Astrocyte of the spinal cord (primary cell): ENCODE measurements at regions not wholly inside any gene's neighbourhood (a gene's known extent, or its start where the extent isn't known, plus 50 kb on each side); places are given as distances from the start of the nearest gene placed in this dataset.
"Not testable (repeated sequence)": the region's sequence is repeated elsewhere in the genome, so short reads cannot be mapped to it uniquely, and the experiment has no call there.

Experiments used
- DNase-seq: peaks from one replicate; pipeline ENCODE4 v3.0.0; 2011; ENCODE audit warnings: low read depth, low spot score
- H3K4me3 ChIP-seq: 2 replicates; pipeline ENCODE4 v1.5.1; 2011; ENCODE audit warnings: low read depth, mild to moderate bottlenecking, low read length, moderate library complexity
- in situ Hi-C: cut with HindIII; loops from 2 replicates; pipeline ENCODE4 v1.10.0; 2017; ENCODE audit warnings: low sequenced_read_pairs
- TF ChIP-seq, protein P1 (sequence below): IDR thresholded peaks from 2 replicates; pipeline ENCODE4 v1.5.1; 2012; ENCODE audit warnings: low read depth, mild to moderate bottlenecking, low read length, inconsistent platforms

DNA sequence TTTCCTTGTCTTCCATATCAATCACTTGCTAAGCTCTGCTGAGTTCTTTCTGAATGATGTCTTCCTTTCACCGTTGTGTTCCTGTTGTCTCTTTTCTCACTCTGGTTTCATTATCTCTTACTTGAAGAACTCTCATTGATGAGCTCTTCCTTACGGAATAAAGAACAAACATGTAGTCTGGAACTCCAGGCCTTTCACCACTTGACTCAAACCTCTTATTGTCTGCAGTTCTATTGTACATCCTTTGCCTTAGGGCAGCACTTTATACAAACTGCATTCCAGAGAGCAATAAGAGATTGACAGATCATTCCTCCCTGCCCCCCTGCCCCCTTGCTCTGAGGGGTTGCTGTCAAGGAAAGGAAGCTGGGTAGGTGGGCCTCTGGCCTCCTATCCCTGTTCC, 517.4 kb downstream of the TMEM135 start:
- no peak for DNase-seq
- in situ Hi-C loops, result no loop called here
- TF ChIP-seq, protein P1, sequence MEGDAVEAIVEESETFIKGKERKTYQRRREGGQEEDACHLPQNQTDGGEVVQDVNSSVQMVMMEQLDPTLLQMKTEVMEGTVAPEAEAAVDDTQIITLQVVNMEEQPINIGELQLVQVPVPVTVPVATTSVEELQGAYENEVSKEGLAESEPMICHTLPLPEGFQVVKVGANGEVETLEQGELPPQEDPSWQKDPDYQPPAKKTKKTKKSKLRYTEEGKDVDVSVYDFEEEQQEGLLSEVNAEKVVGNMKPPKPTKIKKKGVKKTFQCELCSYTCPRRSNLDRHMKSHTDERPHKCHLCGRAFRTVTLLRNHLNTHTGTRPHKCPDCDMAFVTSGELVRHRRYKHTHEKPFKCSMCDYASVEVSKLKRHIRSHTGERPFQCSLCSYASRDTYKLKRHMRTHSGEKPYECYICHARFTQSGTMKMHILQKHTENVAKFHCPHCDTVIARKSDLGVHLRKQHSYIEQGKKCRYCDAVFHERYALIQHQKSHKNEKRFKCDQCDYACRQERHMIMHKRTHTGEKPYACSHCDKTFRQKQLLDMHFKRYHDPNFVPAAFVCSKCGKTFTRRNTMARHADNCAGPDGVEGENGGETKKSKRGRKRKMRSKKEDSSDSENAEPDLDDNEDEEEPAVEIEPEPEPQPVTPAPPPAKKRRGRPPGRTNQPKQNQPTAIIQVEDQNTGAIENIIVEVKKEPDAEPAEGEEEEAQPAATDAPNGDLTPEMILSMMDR, result no peak
- no peak overlapping the region for H3K4me3 ChIP-seq

DNA sequence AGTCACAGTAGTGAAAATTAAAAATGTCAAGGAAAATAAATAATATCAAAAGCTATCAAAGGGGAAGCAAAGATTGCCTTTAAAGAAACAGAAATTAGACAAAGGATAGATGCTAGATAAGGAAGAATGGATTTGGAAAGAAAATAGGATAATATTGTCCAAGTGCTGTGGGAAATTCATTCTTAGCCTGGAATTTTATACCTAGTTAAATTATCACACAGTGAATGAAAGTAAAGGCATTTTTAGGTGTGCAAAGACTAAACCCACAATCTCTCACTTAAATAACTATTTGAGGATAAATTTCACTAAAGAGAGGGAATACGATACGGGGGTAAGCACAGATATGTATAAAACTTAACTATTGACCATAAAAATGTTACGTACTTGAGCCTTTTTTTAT, 511.1 kb downstream of the TMEM135 start:
- TF ChIP-seq, protein P1, result no peak
- no peak for DNase-seq
- no peak overlapping the region for H3K4me3 ChIP-seq
- in situ Hi-C loops, result no loop called here

DNA sequence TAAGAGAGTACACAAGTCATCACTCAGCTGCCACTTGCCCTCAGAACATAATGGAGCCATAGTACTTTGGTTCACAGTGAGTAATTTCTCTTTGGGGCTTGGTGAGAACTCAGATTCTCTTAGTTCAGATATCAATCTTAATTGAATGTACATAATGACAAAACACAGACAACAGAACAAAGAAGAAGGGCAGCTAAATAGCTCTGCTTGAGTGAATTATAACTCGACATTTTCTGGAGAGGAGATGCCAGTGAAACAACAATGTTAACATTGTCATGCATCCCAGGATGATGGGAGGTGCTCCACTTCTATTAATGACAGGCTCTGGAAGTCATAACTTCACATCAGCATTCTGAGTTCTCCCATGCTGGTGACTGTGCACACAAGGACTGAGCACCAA, 508.1 kb downstream of the TMEM135 start:
- H3K4me3 ChIP-seq, result no peak overlapping the region
- DNase-seq, result no peak
- in situ Hi-C loops, result no loop called here
- TF ChIP-seq, protein P1, result no peak

DNA sequence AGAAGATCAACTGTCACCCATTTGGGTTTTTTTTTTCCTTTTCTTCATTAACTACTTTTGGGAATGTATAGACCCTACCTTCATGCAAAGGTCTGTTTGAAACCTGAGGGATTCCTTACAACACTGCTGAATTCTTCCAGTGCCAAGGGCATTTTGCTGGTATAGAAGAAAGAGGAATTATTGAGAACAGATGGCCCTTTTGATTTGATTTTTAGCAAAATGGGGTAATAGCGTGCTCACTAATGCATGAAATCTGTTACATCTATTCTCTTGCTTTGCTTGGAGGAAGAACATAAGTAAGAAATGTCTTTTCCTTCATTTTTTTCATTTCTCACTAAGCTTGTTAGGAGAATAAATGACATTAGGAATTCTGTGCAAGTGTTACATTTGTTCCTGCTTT, 501.9 kb downstream of the TMEM135 start:
- TF ChIP-seq, protein P1, result no peak
- DNase-seq, result no peak
- in situ Hi-C loops, result no loop called here
- H3K4me3 ChIP-seq, result no peak overlapping the region

DNA sequence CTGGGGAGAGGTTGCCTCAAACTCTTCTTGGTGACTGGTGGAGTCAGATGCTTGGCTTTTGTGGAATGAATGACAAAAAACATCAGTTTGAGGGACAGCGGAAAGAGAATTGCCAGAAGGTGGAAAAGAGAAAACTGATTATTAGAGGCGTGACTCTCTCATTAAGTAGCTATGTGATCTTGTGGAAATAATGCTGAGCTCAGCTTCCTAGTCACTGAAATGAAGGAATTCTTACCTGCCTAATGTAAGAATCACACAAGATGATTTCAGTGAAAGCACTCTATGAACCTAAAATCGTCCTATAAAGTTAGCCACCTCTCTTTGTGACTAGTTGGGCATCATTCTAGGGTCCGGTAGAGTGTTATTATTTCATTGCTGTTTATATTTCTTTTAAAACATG, 498.8 kb downstream of the TMEM135 start:
- no peak overlapping the region for H3K4me3 ChIP-seq
- DNase-seq, result no peak
- in situ Hi-C loops, result no loop called here
- TF ChIP-seq, protein P1, result no peak

DNA sequence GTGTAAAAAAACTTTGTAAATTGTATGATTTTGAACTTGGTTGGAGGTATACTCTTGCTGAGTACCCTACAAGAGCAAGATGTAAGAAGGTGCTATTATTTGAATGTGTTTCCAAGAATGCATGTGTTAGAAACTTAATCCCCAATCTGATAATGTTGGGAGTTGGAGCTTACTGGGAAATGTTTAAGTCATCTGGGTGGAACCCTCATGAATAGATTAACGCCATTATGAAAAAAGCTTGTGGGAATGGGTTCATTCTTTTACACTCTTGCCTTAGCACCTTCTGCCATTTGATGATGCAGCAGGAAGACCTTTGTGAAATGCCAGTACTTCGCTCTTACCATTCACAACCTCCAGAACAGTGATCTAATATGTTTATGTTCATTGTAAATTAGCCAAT, 498.3 kb downstream of the TMEM135 start:
- in situ Hi-C loops, result no loop called here
- TF ChIP-seq, protein P1, result no peak
- no peak for DNase-seq
- H3K4me3 ChIP-seq, result no peak overlapping the region

DNA sequence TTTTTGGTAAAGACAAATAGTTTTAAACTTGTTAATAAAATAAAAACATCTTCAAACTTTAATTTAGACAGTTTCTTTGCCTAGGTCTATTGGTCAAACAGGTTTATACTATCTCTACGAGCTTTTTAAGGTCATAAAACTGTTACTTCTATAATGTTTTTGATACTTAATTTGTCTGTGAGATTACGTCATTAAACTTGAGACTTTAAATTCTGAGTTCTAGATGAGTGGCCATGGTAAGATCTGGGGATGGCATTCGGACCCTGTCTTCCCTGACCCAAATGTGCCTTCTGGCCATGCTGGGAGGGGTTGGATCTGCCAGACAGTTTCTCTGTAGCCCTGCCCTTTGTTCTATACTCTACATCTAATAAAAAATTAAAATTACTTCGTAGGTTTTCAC, 497.8 kb downstream of the TMEM135 start:
- in situ Hi-C loops, result no loop called here
- no peak for DNase-seq
- TF ChIP-seq, protein P1, result no peak
- no peak overlapping the region for H3K4me3 ChIP-seq

DNA sequence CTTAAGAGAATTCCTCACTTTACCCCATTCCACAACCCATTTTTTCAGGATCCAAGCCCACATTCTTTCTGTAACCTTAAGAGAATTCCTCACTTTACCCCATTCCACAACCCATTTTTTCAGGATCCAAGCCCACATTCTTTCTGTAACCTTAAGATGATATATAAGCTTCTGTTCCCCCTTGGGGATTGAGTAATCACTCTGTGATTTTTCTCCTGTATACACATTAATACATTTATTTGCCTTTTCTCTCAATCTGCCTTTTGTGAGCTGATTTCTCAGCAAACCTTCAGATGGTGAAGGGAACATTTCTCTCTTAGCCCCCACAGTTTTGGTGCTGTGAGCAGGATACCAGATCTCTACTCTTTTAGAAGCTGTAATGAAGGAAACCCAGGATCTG, 494.1 kb downstream of the TMEM135 start:
- H3K4me3 ChIP-seq, DNase-seq, in situ Hi-C loops: not testable (repeated sequence)
